Thyroid gland (tissue), 4 donors: ENCODE measurements at regions not wholly inside any gene's neighbourhood (a gene's known extent, or its start where the extent isn't known, plus 50 kb on each side); places are given as distances from the start of the nearest gene placed in this dataset.
A peak's percentile ranks its signal among the peaks of the same experiment; 100 is the strongest.

Source experiments
- DNase-seq, 2 donors: peaks; one replicate each; pipeline ENCODE4 v3.0.0-alpha.2; 2019
- H3K27ac ChIP-seq, 3 donors: fragments of 200-600 bp; sonication (generic); 1 replicate in 2 of 3; 2 replicates in 1 of 3; pipeline ENCODE4 v1.5.1; 2016 to 2019; ENCODE audit warnings: mild to moderate bottlenecking in 1 of 3, moderate library complexity in 1 of 3
- H3K27me3 ChIP-seq: fragments of 200-600 bp; sonication (generic); one replicate; pipeline ENCODE4 v1.5.1; 2019
- H3K36me3 ChIP-seq, 2 donors: fragments of 200-600 bp; sonication (generic); one replicate each; pipeline ENCODE4 v1.5.1; 2016 to 2019
- H3K4me1 ChIP-seq, 2 donors: fragments of 200-600 bp; sonication (generic); one replicate each; pipeline ENCODE4 v1.5.1; 2017 to 2019
- H3K4me3 ChIP-seq, 3 donors: fragments of 200-600 bp; sonication (generic); replicated peaks in 1 of 3; 1 replicate in 2 of 3; 2 replicates in 1 of 3; pipeline ENCODE4 v1.5.1; 2016; ENCODE audit warnings: mild to moderate bottlenecking in 1 of 3
- H3K9me3 ChIP-seq: fragments of 200-600 bp; sonication (generic); one replicate; pipeline ENCODE4 v1.5.1; 2017
- POLR2A ChIP-seq, 2 donors: fragments of 450-650 bp; IDR thresholded peaks; one replicate each; pipeline ENCODE4 v1.6.1; 2017; ENCODE audit warnings: antibody characterized with exemption in 2 of 2, mild to moderate bottlenecking in 2 of 2, moderate library complexity in 1 of 2
- WGBS, 2 donors: methylation state at CpG; one replicate each; pipeline ENCODE4 v1.1.5; 2017; 5-methylcytosine and 5-hydroxymethylcytosine counted together
- intact Hi-C: fragments of 100-400 bp; cut with DNase I; formaldehyde crosslinking; loops from one replicate; pipeline ENCODE4 v1.15.1; 2023
- TF ChIP-seq, protein P1 (sequence below), 6 experiments: fragments of 200-600 bp in 3 of 6; fragments of 450-650 bp in 3 of 6; sonication (generic) in 3 of 6; IDR thresholded peaks; one replicate each; pipeline ENCODE4 v1.5.1; 2016 to 2019; ENCODE audit warnings: antibody characterized with exemption in 6 of 6, mild to moderate bottlenecking in 2 of 6, inconsistent platforms in 1 of 6, moderate library complexity in 1 of 6

DNA sequence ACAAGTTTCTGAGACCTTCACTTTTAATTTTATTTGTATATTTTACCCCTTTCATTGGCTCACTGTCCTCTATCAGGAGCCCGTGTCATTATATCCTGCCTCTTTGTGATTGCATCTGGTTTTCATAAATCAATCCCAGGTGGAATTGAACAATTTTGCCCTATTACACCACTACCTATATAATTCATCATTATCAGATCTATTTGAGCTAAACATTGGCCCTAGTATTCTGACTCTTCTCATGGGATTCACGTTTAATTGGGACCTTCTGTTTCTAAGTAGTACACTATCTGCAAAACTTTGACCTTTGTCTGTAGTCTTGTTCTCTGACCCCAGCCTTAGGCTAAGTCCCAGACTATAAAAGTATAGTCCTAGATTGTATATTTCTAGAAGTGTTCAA is 114.1 kb downstream of the FAT4 start:
- Histone ChIP-seq H3K9me3 (no peaks in the 10 kb centered on the region), H3K36me3 (no peaks in the 10 kb centered on the region), H3K27me3 (no peaks in the 10 kb centered on the region), H3K27ac (no peak overlapping the region), H3K4me1 (no peaks in the 10 kb centered on the region), H3K4me3 (no peak overlapping the region)
- intact Hi-C loops: no loop called here
- WGBS, 2 donors: 77 to 81% methylated on average over 2 of the region's 2 CpGs
- no peak for TF ChIP-seq POLR2A (IDR thresholded peaks at IDR 0.05)
- TF ChIP-seq, protein P1, sequence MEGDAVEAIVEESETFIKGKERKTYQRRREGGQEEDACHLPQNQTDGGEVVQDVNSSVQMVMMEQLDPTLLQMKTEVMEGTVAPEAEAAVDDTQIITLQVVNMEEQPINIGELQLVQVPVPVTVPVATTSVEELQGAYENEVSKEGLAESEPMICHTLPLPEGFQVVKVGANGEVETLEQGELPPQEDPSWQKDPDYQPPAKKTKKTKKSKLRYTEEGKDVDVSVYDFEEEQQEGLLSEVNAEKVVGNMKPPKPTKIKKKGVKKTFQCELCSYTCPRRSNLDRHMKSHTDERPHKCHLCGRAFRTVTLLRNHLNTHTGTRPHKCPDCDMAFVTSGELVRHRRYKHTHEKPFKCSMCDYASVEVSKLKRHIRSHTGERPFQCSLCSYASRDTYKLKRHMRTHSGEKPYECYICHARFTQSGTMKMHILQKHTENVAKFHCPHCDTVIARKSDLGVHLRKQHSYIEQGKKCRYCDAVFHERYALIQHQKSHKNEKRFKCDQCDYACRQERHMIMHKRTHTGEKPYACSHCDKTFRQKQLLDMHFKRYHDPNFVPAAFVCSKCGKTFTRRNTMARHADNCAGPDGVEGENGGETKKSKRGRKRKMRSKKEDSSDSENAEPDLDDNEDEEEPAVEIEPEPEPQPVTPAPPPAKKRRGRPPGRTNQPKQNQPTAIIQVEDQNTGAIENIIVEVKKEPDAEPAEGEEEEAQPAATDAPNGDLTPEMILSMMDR (IDR thresholded peaks at IDR 0.05): no peak
- DNase-seq: no peak

DNA sequence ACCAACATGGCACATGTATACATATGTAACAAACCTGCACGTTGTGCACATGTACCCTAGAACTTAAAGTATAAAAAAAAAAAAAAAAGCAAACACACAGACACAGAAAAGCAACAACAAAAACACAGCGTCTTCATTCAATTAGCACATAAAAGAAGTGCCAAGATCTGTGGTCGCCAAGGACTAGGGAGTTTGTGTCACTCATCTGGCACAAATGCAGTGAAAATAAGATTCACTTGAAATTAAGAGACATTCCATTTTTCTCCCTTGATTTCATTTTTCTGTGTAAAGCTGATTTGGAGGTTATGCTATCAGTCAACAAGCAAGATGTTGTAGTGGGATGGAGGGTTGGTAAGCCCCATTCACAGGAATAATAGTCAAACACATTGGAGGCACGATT is 115.3 kb downstream of the FAT4 start:
- 77 to 78% methylated on average over 4 of the region's 4 CpGs for WGBS, 2 donors
- intact Hi-C loops: loop anchor here (10.0 kb wide), 1 partner anchor 115 kb away; the partner anchor contains the start of gene FAT4
- no peak for TF ChIP-seq POLR2A (IDR thresholded peaks at IDR 0.05)
- TF ChIP-seq, protein P1 (IDR thresholded peaks at IDR 0.05): no peak
- DNase-seq: no peak
- Histone ChIP-seq H3K4me3 (no peak overlapping the region), H3K36me3 (peaks cover 0 to 3% of the 10 kb centered on the region in 2 donors), H3K4me1 (no peaks in the 10 kb centered on the region), H3K27me3 (no peaks in the 10 kb centered on the region), H3K27ac (no peak overlapping the region), H3K9me3 (no peaks in the 10 kb centered on the region)

DNA sequence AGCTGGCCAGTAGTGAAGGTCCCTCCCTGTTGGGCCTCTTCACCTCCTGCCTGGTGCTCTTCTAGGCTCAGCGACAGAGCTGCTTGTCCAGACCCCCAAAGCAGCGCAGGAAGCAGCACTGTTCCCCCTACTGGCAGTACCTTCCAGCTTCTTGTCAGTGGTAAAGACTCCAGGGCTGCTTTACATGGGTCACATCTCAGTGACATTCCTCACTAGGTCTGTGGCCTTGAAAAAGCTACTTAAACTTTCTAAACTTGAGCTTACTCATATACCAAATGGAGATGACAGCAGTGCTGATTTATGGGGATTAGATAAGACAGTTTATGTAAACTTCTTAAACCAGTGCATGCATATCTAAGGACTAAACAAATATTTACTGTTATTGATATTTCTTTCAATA is 117.3 kb downstream of the FAT4 start:
- Histone ChIP-seq H3K4me3 (no peak overlapping the region), H3K9me3 (no peaks in the 10 kb centered on the region), H3K36me3 (peaks cover 0 to 3% of the 10 kb centered on the region in 2 donors), H3K4me1 (no peaks in the 10 kb centered on the region), H3K27me3 (no peaks in the 10 kb centered on the region), H3K27ac (no peak overlapping the region)
- intact Hi-C loops: loop anchor here (10.0 kb wide), 1 partner anchor 117 kb away; the partner anchor contains the start of gene FAT4
- DNase-seq: no peak
- TF ChIP-seq, protein P1 (IDR thresholded peaks at IDR 0.05): peak in 1 of 6 experiments; percentile 10
- TF ChIP-seq POLR2A (IDR thresholded peaks at IDR 0.05): no peak
- 50 to 56% methylated on average over 2 of the region's 2 CpGs for WGBS, 2 donors

GRCh38 chr4:125433453-125433852 is 118.7 kb downstream of the FAT4 start:
- peaks cover 0 to 3% of the 10 kb centered on the region in 2 donors for H3K36me3 ChIP-seq
- intact Hi-C loops: loop anchor here (10.0 kb wide), 1 partner anchor 119 kb away; the partner anchor contains the start of gene FAT4
- TF ChIP-seq, protein P1 (IDR thresholded peaks at IDR 0.05): no peak
- TF ChIP-seq POLR2A (IDR thresholded peaks at IDR 0.05): no peak
- 70 to 90% methylated on average over 2 of the region's 2 CpGs for WGBS, 2 donors
- no peaks in the 10 kb centered on the region for H3K9me3 ChIP-seq
- H3K4me3 ChIP-seq: no peak overlapping the region
- no peak for DNase-seq
- H3K4me1 ChIP-seq: no peaks in the 10 kb centered on the region
- H3K27me3 ChIP-seq: no peaks in the 10 kb centered on the region
- H3K27ac ChIP-seq: no peak overlapping the region

- no peaks in the 10 kb centered on the region for H3K27me3 ChIP-seq
- TF ChIP-seq POLR2A (IDR thresholded peaks at IDR 0.05): no peak
- TF ChIP-seq, protein P1 (IDR thresholded peaks at IDR 0.05): no peak
- no peaks in the 10 kb centered on the region for H3K9me3 ChIP-seq
- H3K27ac ChIP-seq: no peak overlapping the region
- no peak for DNase-seq
- intact Hi-C loops: loop anchor here (10.0 kb wide), 1 partner anchor 119 kb away; the partner anchor contains the start of gene FAT4
- no peaks in the 10 kb centered on the region for H3K4me1 ChIP-seq
- H3K4me3 ChIP-seq: no peak overlapping the region
- peaks cover 0 to 3% of the 10 kb centered on the region in 2 donors for H3K36me3 ChIP-seq
- WGBS, 2 donors: 94 to 96% methylated on average over 3 of the region's 3 CpGs
These were observed 119.4 kb downstream of the FAT4 start for GRCh38 chr4:125434136-125434535.
